Mesenchymal stem cell (in vitro differentiated cells and primary cell): ENCODE measurements at regions not wholly inside any gene's neighbourhood (a gene's known extent, or its start where the extent isn't known, plus 50 kb on each side); places are given as distances from the start of the nearest gene placed in this dataset.

Experiments used
- DNase-seq: peaks from one replicate; pipeline ENCODE4 v3.0.0-alpha.2; 2013
- H2AFZ ChIP-seq: one replicate; pipeline ENCODE4 v1.6.1; 2013; ENCODE audit warnings: low read depth, mild to moderate bottlenecking, control low read depth, inconsistent platforms, low read length, moderate library complexity
- H2AK5ac ChIP-seq: 2 replicates; pipeline ENCODE4 v1.6.1; 2013; ENCODE audit warnings: low read length, moderate library complexity, mild to moderate bottlenecking, inconsistent platforms; ENCODE audit not compliant: severe bottlenecking
- H2BK120ac ChIP-seq: one replicate; pipeline ENCODE4 v1.6.1; 2013; ENCODE audit warnings: low read depth, mild to moderate bottlenecking, inconsistent platforms, low read length, moderate library complexity
- H2BK12ac ChIP-seq, 2 experiments: one replicate each; pipeline ENCODE4 v1.6.1; 2013; ENCODE audit warnings: inconsistent platforms in 2 of 2, low read length in 2 of 2, mild to moderate bottlenecking in 2 of 2, moderate library complexity in 2 of 2, control low read depth in 1 of 2
- H2BK15ac ChIP-seq: one replicate; pipeline ENCODE4 v1.6.1; 2013; ENCODE audit warnings: mild to moderate bottlenecking, low read depth, inconsistent platforms; ENCODE audit not compliant: poor library complexity, severe bottlenecking
- H2BK5ac ChIP-seq: 2 replicates; pipeline ENCODE4 v1.6.1; 2013; ENCODE audit warnings: low read depth, mild to moderate bottlenecking, low read length, control low read depth, inconsistent platforms; ENCODE audit not compliant: poor library complexity, severe bottlenecking
- H3K14ac ChIP-seq, 2 experiments: one replicate each; pipeline ENCODE4 v1.6.1; 2013; ENCODE audit warnings: inconsistent platforms in 2 of 2, low read length in 2 of 2, control low read depth in 1 of 2, mild to moderate bottlenecking in 1 of 2, moderate library complexity in 1 of 2
- H3K18ac ChIP-seq, 2 experiments: one replicate each; pipeline ENCODE4 v1.6.1; 2013; ENCODE audit warnings: inconsistent platforms in 2 of 2, low read length in 2 of 2, control low read depth in 1 of 2, low read depth in 1 of 2, mild to moderate bottlenecking in 1 of 2
- H3K23ac ChIP-seq, 2 experiments: one replicate each; pipeline ENCODE4 v1.6.1; 2013; ENCODE audit warnings: inconsistent platforms in 2 of 2, low read length in 2 of 2, mild to moderate bottlenecking in 2 of 2, moderate library complexity in 2 of 2, control low read depth in 1 of 2
- H3K27ac ChIP-seq: 2 replicates; pipeline ENCODE4 v1.5.1; 2013; ENCODE audit warnings: mild to moderate bottlenecking, moderate library complexity, low read length, control low read depth, inconsistent platforms; ENCODE audit not compliant: poor library complexity, severe bottlenecking
- H3K27me3 ChIP-seq, 2 experiments: 2 replicates each; pipeline versions ENCODE4 v1.6.1 to v1.7.0; 2013; ENCODE audit warnings: low read length in 2 of 2, mild to moderate bottlenecking in 2 of 2, moderate library complexity in 2 of 2, control low read depth in 1 of 2, inconsistent platforms in 1 of 2; ENCODE audit not compliant: control insufficient read depth in 1 of 2, insufficient read depth in 1 of 2
- H3K36me3 ChIP-seq, 2 experiments: 2 replicates each; pipeline versions ENCODE4 v1.6.1 to v1.7.0; 2013; ENCODE audit warnings: low read length in 2 of 2, control low read depth in 1 of 2, inconsistent platforms in 1 of 2, low read depth in 1 of 2, mild to moderate bottlenecking in 1 of 2; ENCODE audit not compliant: insufficient read depth in 2 of 2, control insufficient read depth in 1 of 2
- H3K4ac ChIP-seq, 2 experiments: one replicate each; pipeline ENCODE4 v1.6.1; 2013; ENCODE audit warnings: inconsistent platforms in 2 of 2, low read length in 2 of 2, mild to moderate bottlenecking in 2 of 2, moderate library complexity in 2 of 2, control low read depth in 1 of 2, low read depth in 1 of 2
- H3K4me1 ChIP-seq: 2 replicates; pipeline ENCODE4 v1.6.1; 2013; ENCODE audit warnings: low read depth, low read length, control low read depth; ENCODE audit not compliant: control insufficient read depth, insufficient read depth
- H3K4me2 ChIP-seq: 2 replicates; pipeline ENCODE4 v1.6.1; 2013; ENCODE audit warnings: low read length, mild to moderate bottlenecking, inconsistent platforms; ENCODE audit not compliant: poor library complexity, severe bottlenecking
- H3K4me3 ChIP-seq, 2 experiments: 2 replicates each; pipeline versions ENCODE4 v1.5.1 to v1.7.0; 2013; ENCODE audit warnings: low read length in 2 of 2, mild to moderate bottlenecking in 2 of 2, control low read depth in 1 of 2, low read depth in 1 of 2; ENCODE audit not compliant: insufficient read depth in 1 of 2
- H3K79me1 ChIP-seq: replicated peaks from 2 replicates; pipeline ENCODE4 v1.6.1; 2013; ENCODE audit warnings: mild to moderate bottlenecking, control low read depth, low read length, inconsistent platforms; ENCODE audit not compliant: poor library complexity, severe bottlenecking
- H3K9ac ChIP-seq: 2 replicates; pipeline ENCODE4 v1.7.0; 2013; ENCODE audit warnings: mild to moderate bottlenecking, low read length, moderate library complexity
- H3K9me3 ChIP-seq: 2 replicates; pipeline ENCODE4 v1.7.0; 2013; ENCODE audit warnings: mild to moderate bottlenecking, low read length; ENCODE audit not compliant: control insufficient read depth
- H4K8ac ChIP-seq: one replicate; pipeline ENCODE4 v1.6.1; 2013; ENCODE audit warnings: inconsistent platforms, mild to moderate bottlenecking, low read length, moderate library complexity
- H4K91ac ChIP-seq: one replicate; pipeline ENCODE4 v1.6.1; 2013; ENCODE audit warnings: mild to moderate bottlenecking, low read length, inconsistent platforms
- WGBS: methylation state at CpG from one replicate; pipeline ENCODE4 v1.1.7; 2013; ENCODE audit warnings: mixed read lengths; 5-methylcytosine and 5-hydroxymethylcytosine counted together

GRCh38 chr11:15837901-15838489 lies 518.4 kb downstream of the SOX6 start:
- H3K27me3 ChIP-seq, result peaks cover 7 to 25% of the 10 kb centered on the region in 2 experiments
- H3K79me1 ChIP-seq, result no peaks in the 10 kb centered on the region
- H3K4me2 ChIP-seq, result no peak overlapping the region
- no peak overlapping the region for H3K23ac ChIP-seq
- H4K8ac ChIP-seq, result no peak overlapping the region
- no peaks in the 10 kb centered on the region for H3K9me3 ChIP-seq
- H3K14ac ChIP-seq, result no peak overlapping the region
- no peaks in the 10 kb centered on the region for H3K4me1 ChIP-seq
- DNase-seq, result peak; percentile 66
- no peaks in the 10 kb centered on the region for H3K36me3 ChIP-seq
- H2BK120ac ChIP-seq, result no peak overlapping the region
- WGBS, result 90% methylated on average over 4 of the region's 4 CpGs
- H3K4ac ChIP-seq, result no peak overlapping the region
- no peak overlapping the region for H3K27ac ChIP-seq
- no peak overlapping the region for H4K91ac ChIP-seq
- no peak overlapping the region for H3K4me3 ChIP-seq
- H2BK5ac ChIP-seq, result no peak overlapping the region
- H3K9ac ChIP-seq, result no peak overlapping the region
- H2AFZ ChIP-seq, result no peak overlapping the region
- no peak overlapping the region for H2BK15ac ChIP-seq
- no peak overlapping the region for H3K18ac ChIP-seq
- H2AK5ac ChIP-seq, result no peak overlapping the region
- H2BK12ac ChIP-seq, result no peak overlapping the region

GRCh38 chr11:15839061-15839460 lies 517.3 kb downstream of the SOX6 start:
- no peak overlapping the region for H2BK15ac ChIP-seq
- 27% methylated on average over 2 of the region's 3 CpGs for WGBS
- peaks cover 7 to 26% of the 10 kb centered on the region in 2 experiments for H3K27me3 ChIP-seq
- H3K9me3 ChIP-seq, result no peaks in the 10 kb centered on the region
- H3K27ac ChIP-seq, result no peak overlapping the region
- H3K9ac ChIP-seq, result no peak overlapping the region
- no peak overlapping the region for H3K4me3 ChIP-seq
- no peak overlapping the region for H4K91ac ChIP-seq
- no peaks in the 10 kb centered on the region for H3K79me1 ChIP-seq
- peaks cover 1% of the 10 kb centered on the region for H3K4me1 ChIP-seq
- H2BK120ac ChIP-seq, result no peak overlapping the region
- H3K4me2 ChIP-seq, result no peak overlapping the region
- H3K4ac ChIP-seq, result no peak overlapping the region
- no peaks in the 10 kb centered on the region for H3K36me3 ChIP-seq
- no peak overlapping the region for H2BK12ac ChIP-seq
- no peak overlapping the region for H2AFZ ChIP-seq
- H4K8ac ChIP-seq, result peak overlapping the region; percentile 22
- no peak for DNase-seq
- no peak overlapping the region for H3K23ac ChIP-seq
- H2AK5ac ChIP-seq, result no peak overlapping the region
- no peak overlapping the region for H2BK5ac ChIP-seq
- no peak overlapping the region for H3K14ac ChIP-seq
- H3K18ac ChIP-seq, result no peak overlapping the region

- no peak overlapping the region for H3K14ac ChIP-seq
- H3K18ac ChIP-seq, result no peak overlapping the region
- H3K4me1 ChIP-seq, result peaks cover 1% of the 10 kb centered on the region
- no peaks in the 10 kb centered on the region for H3K79me1 ChIP-seq
- no peak overlapping the region for H3K4ac ChIP-seq
- H3K4me3 ChIP-seq, result no peak overlapping the region
- no peak overlapping the region for H2BK120ac ChIP-seq
- no peak overlapping the region for H2BK12ac ChIP-seq
- no peak overlapping the region for H2AK5ac ChIP-seq
- no peak overlapping the region for H3K9ac ChIP-seq
- no peak overlapping the region for H4K8ac ChIP-seq
- H3K23ac ChIP-seq, result no peak overlapping the region
- 97% methylated on average over 2 of the region's 2 CpGs for WGBS
- H3K27me3 ChIP-seq, result peaks cover 7 to 21% of the 10 kb centered on the region in 2 experiments
- H3K36me3 ChIP-seq, result no peaks in the 10 kb centered on the region
- H2BK5ac ChIP-seq, result no peak overlapping the region
- no peak overlapping the region for H4K91ac ChIP-seq
- H3K27ac ChIP-seq, result no peak overlapping the region
- DNase-seq, result no peak
- H2BK15ac ChIP-seq, result no peak overlapping the region
- no peak overlapping the region for H2AFZ ChIP-seq
- H3K9me3 ChIP-seq, result no peaks in the 10 kb centered on the region
- no peak overlapping the region for H3K4me2 ChIP-seq
These were observed 515.4 kb downstream of the SOX6 start for GRCh38 chr11:15840966-15841365.

GRCh38 chr11:15841931-15842740 lies 514.2 kb downstream of the SOX6 start:
- H3K9ac ChIP-seq, result no peak overlapping the region
- H2AFZ ChIP-seq, result no peak overlapping the region
- peaks cover 7 to 18% of the 10 kb centered on the region in 2 experiments for H3K27me3 ChIP-seq
- no peaks in the 10 kb centered on the region for H3K36me3 ChIP-seq
- H3K4me2 ChIP-seq, result no peak overlapping the region
- no peak for DNase-seq
- peaks cover 1% of the 10 kb centered on the region for H3K4me1 ChIP-seq
- no peak overlapping the region for H3K18ac ChIP-seq
- H3K79me1 ChIP-seq, result no peaks in the 10 kb centered on the region
- H3K14ac ChIP-seq, result no peak overlapping the region
- H2BK5ac ChIP-seq, result no peak overlapping the region
- no peak overlapping the region for H2BK15ac ChIP-seq
- no peaks in the 10 kb centered on the region for H3K9me3 ChIP-seq
- H4K8ac ChIP-seq, result no peak overlapping the region
- no peak overlapping the region for H3K4ac ChIP-seq
- H3K23ac ChIP-seq, result no peak overlapping the region
- no peak overlapping the region for H2AK5ac ChIP-seq
- no peak overlapping the region for H4K91ac ChIP-seq
- 84% methylated on average over 6 of the region's 6 CpGs for WGBS
- H2BK12ac ChIP-seq, result no peak overlapping the region
- no peak overlapping the region for H3K4me3 ChIP-seq
- no peak overlapping the region for H2BK120ac ChIP-seq
- H3K27ac ChIP-seq, result no peak overlapping the region
